ENCODE measurements at regions not wholly inside any gene's neighbourhood (a gene's known extent, or its start where the extent isn't known, plus 50 kb on each side); places are given as distances from the start of the nearest gene placed in this dataset.

DNA sequence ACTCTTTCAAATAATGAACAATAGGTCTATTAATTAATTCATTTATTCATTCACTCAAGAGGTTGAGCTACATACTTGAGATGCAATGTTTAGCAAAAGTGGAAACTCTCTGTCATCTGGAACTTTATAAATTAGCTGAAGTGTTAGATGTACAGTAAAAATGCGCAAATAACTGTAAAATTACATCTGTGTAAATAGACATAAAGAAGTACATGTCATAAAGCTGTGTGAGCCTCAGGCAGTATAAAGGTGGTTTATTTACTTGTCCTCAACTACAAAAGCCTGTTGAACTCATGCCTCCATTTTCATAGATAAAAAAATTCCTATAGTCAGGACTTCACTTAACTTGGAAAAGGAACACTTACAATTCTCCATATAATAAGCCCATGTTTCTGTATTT is 343.1 kb downstream of the CDH11 start:
- Histone ChIP-seq H3F3A (ENCODE audit: control insufficient read depth, insufficient read depth) (no peaks in the 10 kb centered on the region), H3K36me3 (ENCODE audit: control insufficient read depth, low read length) (no peaks in the 10 kb centered on the region)

DNA sequence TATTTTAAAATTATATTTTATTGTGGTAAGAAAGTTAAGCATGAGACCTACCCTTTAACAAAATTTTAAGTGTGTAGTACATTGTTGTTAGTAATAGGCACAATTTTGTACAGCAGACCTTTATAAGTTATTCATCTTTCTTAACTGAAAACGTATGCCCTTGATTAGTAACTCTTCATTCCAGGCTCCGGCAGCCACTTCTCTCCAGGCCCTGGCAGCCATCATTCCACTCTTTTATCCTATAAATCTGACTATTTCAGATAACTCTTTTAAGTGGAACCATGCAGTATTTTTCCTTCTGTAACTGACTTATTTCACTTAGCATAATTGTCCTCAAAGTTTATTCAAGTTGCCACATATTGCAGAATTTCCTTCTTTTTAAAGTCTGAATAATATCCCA is 348.2 kb downstream of the CDH11 start:
- Histone ChIP-seq H3K27ac (ENCODE audit: low read depth, low read length) (no peak overlapping the region), H3K4me2 (ENCODE audit: low read length) (no peak overlapping the region), H3K9me3 (ENCODE audit: control insufficient read depth, insufficient read depth, low read length) (peaks cover 3% of the 10 kb centered on the region; the same call in 1 of the 2 replicates), H3K79me2 (ENCODE audit: control insufficient read depth, low read length) (no peaks in the 10 kb centered on the region), H3K4me3 (ENCODE audit: low read length) (no peak overlapping the region), H3F3A (ENCODE audit: control insufficient read depth, insufficient read depth) (no peaks in the 10 kb centered on the region), H3K27me3 (ENCODE audit: control insufficient read depth, low read length) (no peaks in the 10 kb centered on the region), H3K36me3 (ENCODE audit: control insufficient read depth, low read length) (no peaks in the 10 kb centered on the region), H4K20me1 (ENCODE audit: control insufficient read depth, insufficient read depth, low read depth, low read length) (no peaks in the 10 kb centered on the region), H3K9me2 (replicated peaks; ENCODE audit: control insufficient read depth, low read length) (no peaks in the 10 kb centered on the region), H3K4me1 (ENCODE audit: control insufficient read depth, low read length) (no peaks in the 10 kb centered on the region)
- TF ChIP-seq EZH2phosphoT487 (IDR thresholded peaks at IDR 0.05; ENCODE audit: borderline replicate concordance, low read length), result no peak
- TF ChIP-seq, protein P1, sequence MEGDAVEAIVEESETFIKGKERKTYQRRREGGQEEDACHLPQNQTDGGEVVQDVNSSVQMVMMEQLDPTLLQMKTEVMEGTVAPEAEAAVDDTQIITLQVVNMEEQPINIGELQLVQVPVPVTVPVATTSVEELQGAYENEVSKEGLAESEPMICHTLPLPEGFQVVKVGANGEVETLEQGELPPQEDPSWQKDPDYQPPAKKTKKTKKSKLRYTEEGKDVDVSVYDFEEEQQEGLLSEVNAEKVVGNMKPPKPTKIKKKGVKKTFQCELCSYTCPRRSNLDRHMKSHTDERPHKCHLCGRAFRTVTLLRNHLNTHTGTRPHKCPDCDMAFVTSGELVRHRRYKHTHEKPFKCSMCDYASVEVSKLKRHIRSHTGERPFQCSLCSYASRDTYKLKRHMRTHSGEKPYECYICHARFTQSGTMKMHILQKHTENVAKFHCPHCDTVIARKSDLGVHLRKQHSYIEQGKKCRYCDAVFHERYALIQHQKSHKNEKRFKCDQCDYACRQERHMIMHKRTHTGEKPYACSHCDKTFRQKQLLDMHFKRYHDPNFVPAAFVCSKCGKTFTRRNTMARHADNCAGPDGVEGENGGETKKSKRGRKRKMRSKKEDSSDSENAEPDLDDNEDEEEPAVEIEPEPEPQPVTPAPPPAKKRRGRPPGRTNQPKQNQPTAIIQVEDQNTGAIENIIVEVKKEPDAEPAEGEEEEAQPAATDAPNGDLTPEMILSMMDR (IDR thresholded peaks at IDR 0.05; ENCODE audit: low read depth, low read length, poor library complexity, severe bottlenecking), result no peak

More for the DNA sequence above, 343.1 kb downstream of the CDH11 start:
- Histone ChIP-seq H3K4me3 (ENCODE audit: low read length) (no peak overlapping the region), H3K4me2 (ENCODE audit: low read length) (no peak overlapping the region), H3K9me3 (ENCODE audit: control insufficient read depth, insufficient read depth, low read length) (no peaks in the 10 kb centered on the region), H3K79me2 (ENCODE audit: control insufficient read depth, low read length) (no peaks in the 10 kb centered on the region), H3K27me3 (ENCODE audit: control insufficient read depth, low read length) (no peaks in the 10 kb centered on the region), H3K9me2 (replicated peaks; ENCODE audit: control insufficient read depth, low read length) (no peaks in the 10 kb centered on the region), H3K27ac (ENCODE audit: low read depth, low read length) (no peak overlapping the region), H3K4me1 (ENCODE audit: control insufficient read depth, low read length) (no peaks in the 10 kb centered on the region), H4K20me1 (ENCODE audit: control insufficient read depth, insufficient read depth, low read depth, low read length) (no peaks in the 10 kb centered on the region)
- TF ChIP-seq EZH2phosphoT487 (IDR thresholded peaks at IDR 0.05; ENCODE audit: borderline replicate concordance, low read length), result no peak
- TF ChIP-seq, protein P1 (IDR thresholded peaks at IDR 0.05; ENCODE audit: low read depth, low read length, poor library complexity, severe bottlenecking), result no peak

DNA sequence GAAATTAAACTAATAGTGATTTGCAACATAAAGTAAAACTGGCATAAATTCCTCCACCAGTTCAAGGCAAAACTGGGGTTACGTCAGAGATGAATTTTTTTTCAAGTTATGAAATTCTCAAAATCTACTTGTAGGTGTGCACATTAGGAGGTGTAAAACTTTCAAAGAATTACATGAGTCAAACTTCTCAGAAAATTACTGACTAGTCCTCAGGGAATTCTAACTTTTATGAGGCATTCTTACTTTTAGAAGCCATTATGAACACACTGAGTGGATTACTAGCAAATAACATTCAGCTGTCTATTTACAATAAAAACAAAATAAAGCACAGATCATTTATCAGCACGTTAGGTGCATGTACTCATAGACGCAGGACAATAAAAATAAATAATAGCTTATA is 348.7 kb downstream of the CDH11 start:
- H3K36me3 ChIP-seq (ENCODE audit: control insufficient read depth, low read length), result no peaks in the 10 kb centered on the region
- H3K4me2 ChIP-seq (ENCODE audit: low read length), result no peak overlapping the region
- H3K79me2 ChIP-seq (ENCODE audit: control insufficient read depth, low read length), result no peaks in the 10 kb centered on the region
- H3K4me1 ChIP-seq (ENCODE audit: control insufficient read depth, low read length), result no peaks in the 10 kb centered on the region
- H3K9me2 ChIP-seq (replicated peaks; ENCODE audit: control insufficient read depth, low read length), result no peaks in the 10 kb centered on the region
- peaks cover 3% of the 10 kb centered on the region; the same call in 1 of the 2 replicates for H3K9me3 ChIP-seq (ENCODE audit: control insufficient read depth, insufficient read depth, low read length)
- no peaks in the 10 kb centered on the region for H3K27me3 ChIP-seq (ENCODE audit: control insufficient read depth, low read length)
- TF ChIP-seq, protein P1 (IDR thresholded peaks at IDR 0.05; ENCODE audit: low read depth, low read length, poor library complexity, severe bottlenecking), result no peak
- TF ChIP-seq EZH2phosphoT487 (IDR thresholded peaks at IDR 0.05; ENCODE audit: borderline replicate concordance, low read length), result no peak
- H4K20me1 ChIP-seq (ENCODE audit: control insufficient read depth, insufficient read depth, low read depth, low read length), result no peaks in the 10 kb centered on the region
- no peak overlapping the region for H3K27ac ChIP-seq (ENCODE audit: low read depth, low read length)
- H3F3A ChIP-seq (ENCODE audit: control insufficient read depth, insufficient read depth), result no peaks in the 10 kb centered on the region
- H3K4me3 ChIP-seq (ENCODE audit: low read length), result no peak overlapping the region

All from DOHH2 (cell line).